DND-41 (cell line): ENCODE measurements at regions not wholly inside any gene's neighbourhood (a gene's known extent, or its start where the extent isn't known, plus 50 kb on each side); places are given as distances from the start of the nearest gene placed in this dataset.

Experiments used
- EZH2 ChIP-seq: IDR thresholded peaks from 3 replicates; pipeline ENCODE4 v1.6.1; 2012; ENCODE audit warnings: borderline replicate concordance, low read depth, mild to moderate bottlenecking, moderate library complexity, low read length, inconsistent platforms; ENCODE audit not compliant: severe bottlenecking
- TF ChIP-seq, protein P1 (sequence below): IDR thresholded peaks from 2 replicates; pipeline ENCODE4 v1.5.1; 2012; ENCODE audit warnings: borderline replicate concordance, low read length, moderate library complexity, mild to moderate bottlenecking; ENCODE audit not compliant: poor library complexity, severe bottlenecking; ENCODE audit errors: extremely low read depth

DNA sequence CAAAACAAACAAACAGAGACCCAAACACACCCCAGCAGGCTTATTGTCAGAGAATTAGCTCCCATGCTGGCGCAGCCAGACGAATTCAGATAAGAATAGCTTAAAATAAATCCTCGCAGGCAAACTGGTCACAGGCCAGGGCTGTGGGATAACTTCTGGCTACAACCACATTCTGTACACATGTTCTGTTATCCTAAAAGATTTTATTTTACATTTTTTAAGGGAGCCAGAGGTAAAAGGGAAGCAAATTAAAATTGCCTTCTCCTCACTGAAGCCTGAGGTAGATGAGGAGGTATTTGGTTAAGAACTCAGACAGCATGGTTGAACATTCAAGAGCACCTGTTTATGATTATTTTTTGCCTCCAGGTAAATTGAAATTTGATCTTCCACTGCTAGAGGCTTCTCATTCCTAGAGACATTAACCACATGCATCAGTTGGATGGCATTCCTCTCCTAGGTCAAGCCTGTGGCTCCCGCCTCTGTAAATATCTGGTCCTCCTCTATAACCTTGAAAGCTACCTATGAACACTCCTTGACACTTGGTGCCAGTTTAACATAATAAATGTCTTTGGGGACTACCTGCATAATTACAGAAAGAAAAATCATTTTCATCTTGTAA is 190.3 kb downstream of the SATB1 start:
- TF ChIP-seq, protein P1, sequence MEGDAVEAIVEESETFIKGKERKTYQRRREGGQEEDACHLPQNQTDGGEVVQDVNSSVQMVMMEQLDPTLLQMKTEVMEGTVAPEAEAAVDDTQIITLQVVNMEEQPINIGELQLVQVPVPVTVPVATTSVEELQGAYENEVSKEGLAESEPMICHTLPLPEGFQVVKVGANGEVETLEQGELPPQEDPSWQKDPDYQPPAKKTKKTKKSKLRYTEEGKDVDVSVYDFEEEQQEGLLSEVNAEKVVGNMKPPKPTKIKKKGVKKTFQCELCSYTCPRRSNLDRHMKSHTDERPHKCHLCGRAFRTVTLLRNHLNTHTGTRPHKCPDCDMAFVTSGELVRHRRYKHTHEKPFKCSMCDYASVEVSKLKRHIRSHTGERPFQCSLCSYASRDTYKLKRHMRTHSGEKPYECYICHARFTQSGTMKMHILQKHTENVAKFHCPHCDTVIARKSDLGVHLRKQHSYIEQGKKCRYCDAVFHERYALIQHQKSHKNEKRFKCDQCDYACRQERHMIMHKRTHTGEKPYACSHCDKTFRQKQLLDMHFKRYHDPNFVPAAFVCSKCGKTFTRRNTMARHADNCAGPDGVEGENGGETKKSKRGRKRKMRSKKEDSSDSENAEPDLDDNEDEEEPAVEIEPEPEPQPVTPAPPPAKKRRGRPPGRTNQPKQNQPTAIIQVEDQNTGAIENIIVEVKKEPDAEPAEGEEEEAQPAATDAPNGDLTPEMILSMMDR = no peak
- TF ChIP-seq EZH2 = no peak
